ENCODE measurements at regions not wholly inside any gene's neighbourhood (a gene's known extent, or its start where the extent isn't known, plus 50 kb on each side); places are given as distances from the start of the nearest gene placed in this dataset.

DNA sequence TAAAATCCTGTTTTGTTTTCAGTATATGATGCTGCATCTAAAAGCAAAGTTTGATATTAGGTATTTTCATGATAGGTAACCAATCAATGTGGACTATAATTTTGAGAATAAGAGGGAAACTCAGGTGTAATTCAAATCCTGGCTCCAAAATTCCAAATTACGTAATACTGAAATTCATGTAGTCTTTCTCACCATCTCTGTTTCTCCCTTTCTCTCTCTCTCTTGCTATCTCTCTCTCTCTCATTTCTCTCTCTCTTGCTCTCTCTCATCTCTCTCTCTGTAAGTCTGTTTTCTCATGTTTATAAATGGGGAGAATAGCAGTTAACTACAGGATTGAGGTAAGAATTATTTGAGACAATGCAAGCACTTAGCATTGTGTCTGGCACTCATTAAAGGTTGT lies 401.1 kb upstream of the TLE4 start:
- no peak for DNase-seq (ENCODE audit: extremely low spot score)
- ChIA-PET CTCF (no interaction called here), POLR2A (no interaction called here)
- TF ChIP-seq L3MBTL2 (conservative IDR thresholded peaks at IDR 0.05) (no peak), ZNF384 (IDR thresholded peaks at IDR 0.05) (no peak), SP1 (IDR thresholded peaks at IDR 0.05) (peak; percentile 47; the same call in 1 of the 2 replicates), FOXK2 (IDR thresholded peaks at IDR 0.05) (no peak), HDGF (IDR thresholded peaks at IDR 0.05; ENCODE audit: borderline replicate concordance) (no peak), BHLHE40 (IDR thresholded peaks at IDR 0.05; ENCODE audit: borderline replicate concordance) (no peak), FOXM1 (IDR thresholded peaks at IDR 0.05; ENCODE audit: borderline replicate concordance) (no peak), SUZ12 (IDR thresholded peaks at IDR 0.05) (no peak), LEF1 (IDR thresholded peaks at IDR 0.05; ENCODE audit: borderline replicate concordance) (no peak), CTBP1 (IDR thresholded peaks at IDR 0.05; ENCODE audit: borderline replicate concordance) (0 out of 2 replicates have a peak, but pooled peaks have one; percentile 9), ELF4 (IDR thresholded peaks at IDR 0.05) (no peak), ARNT (IDR thresholded peaks at IDR 0.05) (no peak)
- TF ChIP-seq, protein P1, sequence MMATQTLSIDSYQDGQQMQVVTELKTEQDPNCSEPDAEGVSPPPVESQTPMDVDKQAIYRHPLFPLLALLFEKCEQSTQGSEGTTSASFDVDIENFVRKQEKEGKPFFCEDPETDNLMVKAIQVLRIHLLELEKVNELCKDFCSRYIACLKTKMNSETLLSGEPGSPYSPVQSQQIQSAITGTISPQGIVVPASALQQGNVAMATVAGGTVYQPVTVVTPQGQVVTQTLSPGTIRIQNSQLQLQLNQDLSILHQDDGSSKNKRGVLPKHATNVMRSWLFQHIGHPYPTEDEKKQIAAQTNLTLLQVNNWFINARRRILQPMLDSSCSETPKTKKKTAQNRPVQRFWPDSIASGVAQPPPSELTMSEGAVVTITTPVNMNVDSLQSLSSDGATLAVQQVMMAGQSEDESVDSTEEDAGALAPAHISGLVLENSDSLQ (IDR thresholded peaks at IDR 0.05): no peak

DNA sequence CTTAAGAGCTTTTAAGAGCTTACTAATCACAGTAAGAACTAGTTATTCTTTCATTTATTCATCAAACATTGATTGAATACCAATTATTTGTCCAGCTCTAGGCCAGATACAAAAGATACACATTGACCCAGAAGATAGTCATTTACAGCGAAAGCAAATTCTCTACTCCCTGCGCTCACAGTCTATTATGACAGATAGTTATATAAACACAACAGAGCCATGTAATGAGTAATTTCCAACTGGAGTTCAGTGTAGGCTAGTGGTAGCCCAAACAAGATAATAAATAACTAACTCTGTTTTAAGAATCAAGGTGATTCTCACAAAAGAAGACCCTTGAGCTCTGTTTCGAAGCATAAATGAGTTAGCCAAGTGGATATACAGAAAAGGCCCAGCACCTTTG lies 397.8 kb upstream of the TLE4 start:
- POLR2A ChIA-PET: no interaction called here
- TF ChIP-seq FOXK2 (IDR thresholded peaks at IDR 0.05) (no peak), ARNT (IDR thresholded peaks at IDR 0.05) (no peak)
- CTCF ChIA-PET: no interaction called here
- DNase-seq (ENCODE audit: extremely low spot score): no peak

DNA sequence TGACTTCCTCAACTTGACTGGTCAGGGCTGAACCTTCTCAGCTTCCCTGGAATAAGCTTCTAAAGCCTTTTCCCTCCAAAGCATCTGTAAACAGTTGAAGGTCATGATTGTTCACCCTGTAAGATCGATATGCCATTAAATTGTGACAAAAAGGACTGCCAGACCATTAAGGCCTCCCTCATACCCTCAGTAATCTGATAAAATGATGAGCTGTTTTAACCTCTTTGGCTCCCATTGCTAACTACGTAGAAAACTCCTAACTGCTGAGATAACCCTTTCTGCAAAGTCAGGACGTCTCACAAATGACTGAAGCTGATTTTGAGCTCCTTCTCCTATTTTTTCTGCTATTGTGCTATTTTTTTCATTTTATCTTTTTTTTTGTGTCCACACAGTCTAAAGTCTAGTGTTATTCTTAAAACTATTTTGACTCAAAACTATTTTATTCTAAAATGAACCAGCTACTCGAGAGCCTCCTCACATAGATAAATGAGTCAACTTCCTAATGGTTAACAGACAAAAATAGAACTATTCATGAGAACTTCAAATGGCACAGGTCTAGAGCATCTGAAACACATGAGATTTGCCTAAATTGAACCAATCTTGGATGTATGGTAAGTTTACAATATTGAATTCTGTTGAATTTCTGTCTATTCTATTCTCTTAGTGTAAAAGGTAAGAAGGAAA lies 395.6 kb upstream of the TLE4 start:
- ChIA-PET CTCF (interaction anchor here (0.7 to 1.6 kb wide), 5 partner anchors 8 to 79 kb away, joined by 3 to 13 read pairs (median 4); no protein-coding TSS in a partner anchor), POLR2A (interaction anchor here (1.0 to 1.1 kb wide), 3 partner anchors 9 to 395 kb away, joined by 3 to 5 read pairs (median 4); partner anchors contain the start of gene TLE4)
- TF ChIP-seq LEF1 (IDR thresholded peaks at IDR 0.05; ENCODE audit: borderline replicate concordance) (no peak), TARDBP (IDR thresholded peaks at IDR 0.05) (no peak), HDGF (IDR thresholded peaks at IDR 0.05; ENCODE audit: borderline replicate concordance) (no peak), SUZ12 (IDR thresholded peaks at IDR 0.05) (no peak), L3MBTL2 (conservative IDR thresholded peaks at IDR 0.05) (no peak), CTBP1 (IDR thresholded peaks at IDR 0.05; ENCODE audit: borderline replicate concordance) (no peak), BHLHE40 (IDR thresholded peaks at IDR 0.05; ENCODE audit: borderline replicate concordance) (no peak), ARNT (IDR thresholded peaks at IDR 0.05) (no peak), SP1 (IDR thresholded peaks at IDR 0.05) (no peak), NFRKB (IDR thresholded peaks at IDR 0.05) (no peak), FOXM1 (IDR thresholded peaks at IDR 0.05; ENCODE audit: borderline replicate concordance) (no peak), ZNF384 (IDR thresholded peaks at IDR 0.05) (no peak), FOXK2 (IDR thresholded peaks at IDR 0.05) (no peak), ELF4 (IDR thresholded peaks at IDR 0.05) (no peak), FOXA1 (IDR thresholded peaks at IDR 0.05) (no peak)
- TF ChIP-seq, protein P1 (IDR thresholded peaks at IDR 0.05): no peak
- DNase-seq (ENCODE audit: extremely low spot score): no peak

DNA sequence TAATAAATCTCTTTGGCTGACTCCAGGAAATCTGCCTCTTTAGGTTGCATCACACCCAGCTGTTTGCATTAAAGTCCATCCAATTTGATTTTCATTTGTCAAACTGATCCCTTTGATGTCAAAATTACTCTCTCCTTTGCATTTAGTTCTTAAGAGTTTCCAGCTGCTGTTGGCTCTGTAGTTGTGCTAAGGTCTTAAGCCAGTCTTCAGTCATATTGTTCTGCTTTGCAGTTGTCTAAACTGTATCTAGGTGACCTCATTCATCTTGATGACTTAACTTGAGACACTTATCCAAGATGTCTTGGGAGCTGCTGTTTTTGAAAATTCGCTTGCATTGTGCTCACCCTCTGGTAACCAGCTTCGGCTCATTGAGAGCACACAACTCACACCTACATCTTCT lies 386.9 kb upstream of the TLE4 start:
- no peak for TF ChIP-seq ZNF384 (IDR thresholded peaks at IDR 0.05)
- no peak for TF ChIP-seq BHLHE40 (IDR thresholded peaks at IDR 0.05; ENCODE audit: borderline replicate concordance)
- no peak for TF ChIP-seq HDGF (IDR thresholded peaks at IDR 0.05; ENCODE audit: borderline replicate concordance)
- TF ChIP-seq, protein P1 (IDR thresholded peaks at IDR 0.05): no peak
- no peak for TF ChIP-seq ARNT (IDR thresholded peaks at IDR 0.05)
- no peak for TF ChIP-seq FOXK2 (IDR thresholded peaks at IDR 0.05)
- no peak for TF ChIP-seq CTBP1 (IDR thresholded peaks at IDR 0.05; ENCODE audit: borderline replicate concordance)
- no peak for TF ChIP-seq SUZ12 (IDR thresholded peaks at IDR 0.05)
- TF ChIP-seq ELF4 (IDR thresholded peaks at IDR 0.05): no peak
- TF ChIP-seq L3MBTL2 (conservative IDR thresholded peaks at IDR 0.05): no peak
- no peak for TF ChIP-seq FOXA1 (IDR thresholded peaks at IDR 0.05)
- no peak for TF ChIP-seq TARDBP (IDR thresholded peaks at IDR 0.05)
- no peak for TF ChIP-seq NFRKB (IDR thresholded peaks at IDR 0.05)
- TF ChIP-seq SP1 (IDR thresholded peaks at IDR 0.05): no peak
- no peak for TF ChIP-seq FOXM1 (IDR thresholded peaks at IDR 0.05; ENCODE audit: borderline replicate concordance)
- TF ChIP-seq LEF1 (IDR thresholded peaks at IDR 0.05; ENCODE audit: borderline replicate concordance): no peak
- CTCF ChIA-PET: interaction anchor here (1.1 kb wide), 1 partner anchor 70 kb away, joined by 4 read pairs; no protein-coding TSS in a partner anchor
- POLR2A ChIA-PET: interaction anchor here (1.9 kb wide), 1 partner anchor 8 kb away, joined by 5 read pairs; no protein-coding TSS in a partner anchor
- DNase-seq (ENCODE audit: extremely low spot score): no peak

DNA sequence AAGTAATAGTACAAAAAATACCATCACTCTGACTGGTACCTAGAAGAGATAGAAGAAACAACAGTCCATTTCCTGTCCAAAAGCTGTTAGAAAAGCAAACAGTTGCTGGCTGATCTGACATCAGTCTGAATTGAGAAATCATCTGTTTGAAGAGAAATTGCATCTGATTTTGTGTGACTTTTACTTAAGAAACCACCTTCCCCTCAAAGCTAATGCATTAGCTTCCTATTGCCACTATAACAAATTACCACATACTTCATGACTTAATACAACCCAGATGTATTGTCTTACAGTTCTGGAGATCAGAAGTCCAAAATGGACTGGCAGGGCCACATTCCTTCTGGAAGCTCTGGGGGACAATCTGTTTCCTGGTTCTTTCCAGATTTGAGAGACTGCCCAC lies 385.9 kb upstream of the TLE4 start:
- DNase-seq (ENCODE audit: extremely low spot score): no peak
- ChIA-PET CTCF (interaction anchor here (1.0 kb wide), 1 partner anchor 55 kb away, joined by 3 read pairs; no protein-coding TSS in a partner anchor), POLR2A (interaction anchor here (1.9 kb wide), 1 partner anchor 10 kb away, joined by 5 read pairs; no protein-coding TSS in a partner anchor)
- TF ChIP-seq SUZ12 (IDR thresholded peaks at IDR 0.05): no peak

DNA sequence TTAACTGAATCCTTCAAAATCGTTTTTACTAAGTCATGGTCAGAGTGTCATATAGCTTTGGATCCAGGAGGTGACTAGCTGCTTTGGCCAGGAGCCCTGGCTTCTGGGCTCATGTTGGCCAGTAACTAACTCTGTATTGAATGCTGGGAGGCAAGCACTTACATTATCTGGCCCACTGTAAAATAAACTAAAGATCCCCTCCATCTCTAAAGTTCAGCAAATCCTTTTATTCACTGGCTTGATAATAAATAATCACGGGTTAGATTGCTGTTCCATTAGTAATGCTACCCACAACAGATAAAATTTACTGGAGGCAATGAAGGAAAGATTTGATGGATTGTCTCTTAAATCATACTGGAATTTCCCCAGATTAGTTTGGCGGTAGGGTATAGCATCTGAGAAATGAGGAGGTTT lies 382.2 kb upstream of the TLE4 start:
- no peak for DNase-seq (ENCODE audit: extremely low spot score)
- TF ChIP-seq ARNT (IDR thresholded peaks at IDR 0.05) (no peak), FOXA1 (IDR thresholded peaks at IDR 0.05) (no peak), CTBP1 (IDR thresholded peaks at IDR 0.05; ENCODE audit: borderline replicate concordance) (peak; percentile 42; the same call in 1 of the 2 replicates), ZNF384 (IDR thresholded peaks at IDR 0.05) (no peak), BHLHE40 (IDR thresholded peaks at IDR 0.05; ENCODE audit: borderline replicate concordance) (no peak), FOXK2 (IDR thresholded peaks at IDR 0.05) (no peak), SUZ12 (IDR thresholded peaks at IDR 0.05) (no peak), NFRKB (IDR thresholded peaks at IDR 0.05) (no peak), HDGF (IDR thresholded peaks at IDR 0.05; ENCODE audit: borderline replicate concordance) (no peak), ELF4 (IDR thresholded peaks at IDR 0.05) (no peak), SP1 (IDR thresholded peaks at IDR 0.05) (no peak), TARDBP (IDR thresholded peaks at IDR 0.05) (no peak), L3MBTL2 (conservative IDR thresholded peaks at IDR 0.05) (no peak)
- TF ChIP-seq, protein P1 (IDR thresholded peaks at IDR 0.05): peak; percentile 79
- ChIA-PET CTCF (interaction anchor here (0.5 to 2.3 kb wide), 3 partner anchors 13 to 65 kb away, joined by 3 to 12 read pairs (median 3); no protein-coding TSS in a partner anchor), POLR2A (interaction anchor here (0.9 to 1.0 kb wide), 2 partner anchors 11 to 382 kb away, joined by 3 read pairs; partner anchors contain the start of gene TLE4)
